Liver (tissue), 3 donors: ENCODE measurements at regions not wholly inside any gene's neighbourhood (a gene's known extent, or its start where the extent isn't known, plus 50 kb on each side); places are given as distances from the start of the nearest gene placed in this dataset.

Source experiments
- GABPA ChIP-seq, 2 donors: IDR thresholded peaks in 1 of 2; conservative IDR thresholded peaks in 1 of 2; 2 replicates each; pipeline ENCODE4 v1.6.1; 2016; ENCODE audit warnings: antibody characterized with exemption in 2 of 2, mild to moderate bottlenecking in 1 of 2, moderate library complexity in 1 of 2
- JUND ChIP-seq, 2 donors: IDR thresholded peaks; 2 replicates each; pipeline ENCODE4 v1.6.1; 2016; ENCODE audit warnings: antibody characterized with exemption in 2 of 2
- RAD21 ChIP-seq, 2 donors: IDR thresholded peaks; 2 replicates each; pipeline ENCODE4 v1.6.1; 2016; ENCODE audit warnings: antibody characterized with exemption in 2 of 2, mild to moderate bottlenecking in 2 of 2
- RXRA ChIP-seq, 2 donors: IDR thresholded peaks; 2 replicates each; pipeline ENCODE4 v1.6.1; 2017 to 2018; ENCODE audit warnings: antibody characterized with exemption in 2 of 2, mild to moderate bottlenecking in 1 of 2
- TAF1 ChIP-seq: conservative IDR thresholded peaks from 2 replicates; pipeline ENCODE4 v1.6.1; 2016; ENCODE audit warnings: antibody characterized with exemption, mild to moderate bottlenecking
- YY1 ChIP-seq: IDR thresholded peaks from 2 replicates; pipeline ENCODE4 v1.6.1; 2016; ENCODE audit warnings: antibody characterized with exemption, mild to moderate bottlenecking
- TF ChIP-seq, protein P1 (sequence below): IDR thresholded peaks from 2 replicates; pipeline ENCODE4 v1.6.1; 2016; ENCODE audit warnings: antibody characterized with exemption
- TF ChIP-seq, protein P2 (sequence below): fragments of 150-350 bp; IDR thresholded peaks from 2 replicates; pipeline ENCODE4 v1.5.1; 2017; ENCODE audit warnings: improper control_type of control experiment, low read depth, low read length; ENCODE audit not compliant: missing input control
- TF ChIP-seq, protein P3 (sequence below): IDR thresholded peaks from 2 replicates; pipeline ENCODE4 v1.6.1; 2016; ENCODE audit warnings: antibody characterized with exemption
- TF ChIP-seq, protein P4 (sequence below): IDR thresholded peaks from 2 replicates; pipeline ENCODE4 v1.6.1; 2016; ENCODE audit warnings: antibody characterized with exemption, mild to moderate bottlenecking
- donor health status: healthy.
- donor health status: healthy.

DNA sequence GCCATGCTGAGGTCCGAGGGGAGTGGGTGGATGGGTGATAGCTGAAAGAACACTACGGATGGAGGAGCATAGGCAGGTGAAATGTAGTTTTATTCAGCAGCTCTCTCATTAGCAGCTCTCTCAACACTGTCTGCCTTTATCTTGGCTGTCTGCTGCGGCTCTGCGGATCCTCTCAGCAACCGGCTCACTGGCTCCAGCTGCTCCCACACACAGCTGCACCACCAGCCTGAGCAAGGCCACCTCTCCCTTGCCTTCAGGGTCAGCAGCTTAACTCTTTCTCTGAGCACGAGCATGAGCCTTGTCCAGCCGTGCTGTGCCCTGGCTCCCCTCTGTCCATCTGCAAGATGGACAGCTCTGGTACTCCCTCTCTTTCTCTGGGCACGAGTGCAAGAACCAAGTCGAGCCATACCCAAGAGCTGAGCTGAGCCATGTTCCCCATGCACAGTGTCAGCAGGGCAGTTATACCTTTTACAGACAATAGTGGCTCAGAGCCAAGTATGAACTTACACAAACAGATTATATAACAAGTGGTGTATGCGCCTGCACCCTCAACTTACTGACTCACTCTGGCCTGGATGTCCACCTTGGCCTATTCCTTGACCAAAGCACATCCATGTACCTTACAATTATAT is 108.5 kb downstream of the MACIR start:
- TF ChIP-seq, protein P1, sequence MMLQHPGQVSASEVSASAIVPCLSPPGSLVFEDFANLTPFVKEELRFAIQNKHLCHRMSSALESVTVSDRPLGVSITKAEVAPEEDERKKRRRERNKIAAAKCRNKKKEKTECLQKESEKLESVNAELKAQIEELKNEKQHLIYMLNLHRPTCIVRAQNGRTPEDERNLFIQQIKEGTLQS: no peak
- TF ChIP-seq, protein P2, sequence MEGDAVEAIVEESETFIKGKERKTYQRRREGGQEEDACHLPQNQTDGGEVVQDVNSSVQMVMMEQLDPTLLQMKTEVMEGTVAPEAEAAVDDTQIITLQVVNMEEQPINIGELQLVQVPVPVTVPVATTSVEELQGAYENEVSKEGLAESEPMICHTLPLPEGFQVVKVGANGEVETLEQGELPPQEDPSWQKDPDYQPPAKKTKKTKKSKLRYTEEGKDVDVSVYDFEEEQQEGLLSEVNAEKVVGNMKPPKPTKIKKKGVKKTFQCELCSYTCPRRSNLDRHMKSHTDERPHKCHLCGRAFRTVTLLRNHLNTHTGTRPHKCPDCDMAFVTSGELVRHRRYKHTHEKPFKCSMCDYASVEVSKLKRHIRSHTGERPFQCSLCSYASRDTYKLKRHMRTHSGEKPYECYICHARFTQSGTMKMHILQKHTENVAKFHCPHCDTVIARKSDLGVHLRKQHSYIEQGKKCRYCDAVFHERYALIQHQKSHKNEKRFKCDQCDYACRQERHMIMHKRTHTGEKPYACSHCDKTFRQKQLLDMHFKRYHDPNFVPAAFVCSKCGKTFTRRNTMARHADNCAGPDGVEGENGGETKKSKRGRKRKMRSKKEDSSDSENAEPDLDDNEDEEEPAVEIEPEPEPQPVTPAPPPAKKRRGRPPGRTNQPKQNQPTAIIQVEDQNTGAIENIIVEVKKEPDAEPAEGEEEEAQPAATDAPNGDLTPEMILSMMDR: no peak
- no peak for TF ChIP-seq RAD21 (IDR thresholded peaks at IDR 0.05)
- TF ChIP-seq, protein P3, sequence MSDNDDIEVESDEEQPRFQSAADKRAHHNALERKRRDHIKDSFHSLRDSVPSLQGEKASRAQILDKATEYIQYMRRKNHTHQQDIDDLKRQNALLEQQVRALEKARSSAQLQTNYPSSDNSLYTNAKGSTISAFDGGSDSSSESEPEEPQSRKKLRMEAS: no peak
- TF ChIP-seq GABPA (IDR thresholded peaks at IDR 0.05 in 1 of 2, conservative IDR thresholded peaks at IDR 0.05 in 1 of 2): no peak
- no peak for TF ChIP-seq YY1
- no peak for TF ChIP-seq JUND (IDR thresholded peaks at IDR 0.05)
- no peak for TF ChIP-seq TAF1
- no peak for TF ChIP-seq RXRA (IDR thresholded peaks at IDR 0.05)
- TF ChIP-seq, protein P4, sequence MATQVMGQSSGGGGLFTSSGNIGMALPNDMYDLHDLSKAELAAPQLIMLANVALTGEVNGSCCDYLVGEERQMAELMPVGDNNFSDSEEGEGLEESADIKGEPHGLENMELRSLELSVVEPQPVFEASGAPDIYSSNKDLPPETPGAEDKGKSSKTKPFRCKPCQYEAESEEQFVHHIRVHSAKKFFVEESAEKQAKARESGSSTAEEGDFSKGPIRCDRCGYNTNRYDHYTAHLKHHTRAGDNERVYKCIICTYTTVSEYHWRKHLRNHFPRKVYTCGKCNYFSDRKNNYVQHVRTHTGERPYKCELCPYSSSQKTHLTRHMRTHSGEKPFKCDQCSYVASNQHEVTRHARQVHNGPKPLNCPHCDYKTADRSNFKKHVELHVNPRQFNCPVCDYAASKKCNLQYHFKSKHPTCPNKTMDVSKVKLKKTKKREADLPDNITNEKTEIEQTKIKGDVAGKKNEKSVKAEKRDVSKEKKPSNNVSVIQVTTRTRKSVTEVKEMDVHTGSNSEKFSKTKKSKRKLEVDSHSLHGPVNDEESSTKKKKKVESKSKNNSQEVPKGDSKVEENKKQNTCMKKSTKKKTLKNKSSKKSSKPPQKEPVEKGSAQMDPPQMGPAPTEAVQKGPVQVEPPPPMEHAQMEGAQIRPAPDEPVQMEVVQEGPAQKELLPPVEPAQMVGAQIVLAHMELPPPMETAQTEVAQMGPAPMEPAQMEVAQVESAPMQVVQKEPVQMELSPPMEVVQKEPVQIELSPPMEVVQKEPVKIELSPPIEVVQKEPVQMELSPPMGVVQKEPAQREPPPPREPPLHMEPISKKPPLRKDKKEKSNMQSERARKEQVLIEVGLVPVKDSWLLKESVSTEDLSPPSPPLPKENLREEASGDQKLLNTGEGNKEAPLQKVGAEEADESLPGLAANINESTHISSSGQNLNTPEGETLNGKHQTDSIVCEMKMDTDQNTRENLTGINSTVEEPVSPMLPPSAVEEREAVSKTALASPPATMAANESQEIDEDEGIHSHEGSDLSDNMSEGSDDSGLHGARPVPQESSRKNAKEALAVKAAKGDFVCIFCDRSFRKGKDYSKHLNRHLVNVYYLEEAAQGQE: no peak
